Fibroblast of lung (primary cell): ENCODE measurements at regions not wholly inside any gene's neighbourhood (a gene's known extent, or its start where the extent isn't known, plus 50 kb on each side); places are given as distances from the start of the nearest gene placed in this dataset.

ENCODE experiments used
- DNase-seq, 2 donors: peaks; one replicate each; pipeline versions ENCODE4 v3.0.0 to v3.0.0-alpha.2; 2010; ENCODE audit warnings: low read depth in 2 of 2
- H2AFZ ChIP-seq: 2 replicates; pipeline ENCODE4 v1.5.1; 2012; ENCODE audit warnings: low read length, control low read depth, inconsistent platforms
- H3K27ac ChIP-seq: 2 replicates; pipeline ENCODE4 v1.5.1; 2011; ENCODE audit warnings: low read length, control low read depth; ENCODE audit not compliant: insufficient read depth
- H3K27me3 ChIP-seq: 2 replicates; pipeline ENCODE4 v1.5.1; 2011; ENCODE audit warnings: mild to moderate bottlenecking, low read length; ENCODE audit not compliant: control insufficient read depth, insufficient read depth
- H3K36me3 ChIP-seq: 2 replicates; pipeline ENCODE4 v1.5.1; 2011; ENCODE audit warnings: low read length; ENCODE audit not compliant: control insufficient read depth, insufficient read depth
- H3K4me1 ChIP-seq: 2 replicates; pipeline ENCODE4 v1.5.1; 2011; ENCODE audit warnings: low read length; ENCODE audit not compliant: control insufficient read depth, insufficient read depth; ENCODE audit errors: extremely low read depth
- H3K4me2 ChIP-seq: 2 replicates; pipeline ENCODE4 v1.5.1; 2011; ENCODE audit warnings: low read length, control low read depth; ENCODE audit not compliant: insufficient read depth; ENCODE audit errors: extremely low read depth
- H3K4me3 ChIP-seq, 4 experiments: fragments of 200-600 bp in 1 of 4; sonication (generic) in 1 of 4; replicated peaks in 1 of 4; 2 replicates each; pipeline ENCODE4 v1.5.1; 2011 to 2016; ENCODE audit warnings: low read length in 4 of 4, low read depth in 3 of 4, mild to moderate bottlenecking in 3 of 4, control low read depth in 2 of 4, inconsistent platforms in 1 of 4, mixed read lengths in 1 of 4; ENCODE audit not compliant: insufficient read depth in 1 of 4; ENCODE audit errors: control extremely low read depth in 1 of 4
- H3K79me2 ChIP-seq: 2 replicates; pipeline ENCODE4 v1.5.1; 2012; ENCODE audit warnings: mild to moderate bottlenecking, low read length, inconsistent platforms; ENCODE audit not compliant: control insufficient read depth, insufficient read depth
- H3K9ac ChIP-seq: 2 replicates; pipeline ENCODE4 v1.5.1; 2011; ENCODE audit warnings: mild to moderate bottlenecking, low read length, control low read depth; ENCODE audit not compliant: insufficient read depth
- H3K9me3 ChIP-seq: 2 replicates; pipeline ENCODE4 v1.5.1; 2012; ENCODE audit warnings: low read depth, low read length; ENCODE audit not compliant: control insufficient read depth, insufficient read depth
- H4K20me1 ChIP-seq: 2 replicates; pipeline ENCODE4 v1.5.1; 2011; ENCODE audit warnings: low read length; ENCODE audit not compliant: control insufficient read depth, insufficient read depth; ENCODE audit errors: extremely low read depth
- EZH2 ChIP-seq: IDR thresholded peaks from 2 replicates; pipeline ENCODE4 v1.5.1; 2012; ENCODE audit warnings: low read length, control low read depth, mild to moderate bottlenecking; ENCODE audit errors: missing control alignments
- TF ChIP-seq, protein P1 (sequence below), 2 donors: IDR thresholded peaks in 1 of 2; conservative IDR thresholded peaks in 1 of 2; 1 replicate in 1 of 2; 2 replicates in 1 of 2; pipeline ENCODE4 v1.5.1; 2011 to 2012; ENCODE audit warnings: low read length in 2 of 2, control low read depth in 1 of 2, inconsistent platforms in 1 of 2, low read depth in 1 of 2, mild to moderate bottlenecking in 1 of 2

DNA sequence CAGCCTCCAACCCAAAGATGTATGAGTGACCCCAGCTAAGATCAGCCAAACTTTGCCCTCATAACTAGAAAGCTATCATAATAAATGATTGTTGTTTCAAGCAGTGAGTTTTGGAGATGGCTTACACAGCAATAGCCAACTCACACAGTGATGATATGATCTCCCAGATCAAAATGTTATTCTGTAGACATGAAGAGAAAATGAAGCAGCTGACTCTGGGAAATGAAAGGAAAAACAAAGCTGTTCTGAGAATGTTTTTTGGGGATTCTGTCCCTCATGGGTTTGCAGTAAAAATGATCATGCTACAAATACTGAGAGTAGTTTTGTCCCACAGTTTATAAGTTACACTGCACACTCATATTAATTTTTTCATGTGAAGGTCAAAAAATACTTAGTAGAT lies 617.8 kb downstream of the MRPL39 start:
- no peaks in the 10 kb centered on the region for H3K27me3 ChIP-seq

DNA sequence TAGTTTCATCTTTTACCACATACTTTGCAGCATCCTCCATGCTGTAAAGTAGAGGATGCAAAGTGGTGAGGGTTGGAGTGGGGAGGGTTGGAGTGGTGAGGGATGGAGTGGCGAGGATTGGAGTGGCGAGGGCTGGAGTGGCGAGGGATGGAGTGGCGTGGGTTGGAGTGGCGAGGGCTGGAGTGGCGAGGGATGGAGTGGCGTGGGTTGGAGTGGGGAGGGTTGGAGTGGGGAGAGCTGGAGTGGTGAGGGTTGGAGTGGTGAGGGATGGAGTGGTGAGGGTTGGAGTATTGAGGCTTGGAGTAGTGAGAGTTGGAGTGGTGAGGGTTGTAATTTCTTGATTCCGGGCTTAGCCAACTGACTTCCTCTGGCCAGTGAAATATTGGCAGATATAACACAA lies 618.3 kb downstream of the MRPL39 start:
- DNase-seq, result no peak
- Histone ChIP-seq H3K27ac (no peak overlapping the region), H3K9ac (no peak overlapping the region), H3K27me3 (no peaks in the 10 kb centered on the region), H3K36me3 (no peaks in the 10 kb centered on the region), H3K4me1 (no peaks in the 10 kb centered on the region), H4K20me1 (no peaks in the 10 kb centered on the region), H3K79me2 (no peaks in the 10 kb centered on the region), H3K9me3 (no peaks in the 10 kb centered on the region), H3K4me3 (no peak overlapping the region), H3K4me2 (no peak overlapping the region), H2AFZ (no peak overlapping the region)
- no peak for TF ChIP-seq EZH2
- TF ChIP-seq, protein P1, sequence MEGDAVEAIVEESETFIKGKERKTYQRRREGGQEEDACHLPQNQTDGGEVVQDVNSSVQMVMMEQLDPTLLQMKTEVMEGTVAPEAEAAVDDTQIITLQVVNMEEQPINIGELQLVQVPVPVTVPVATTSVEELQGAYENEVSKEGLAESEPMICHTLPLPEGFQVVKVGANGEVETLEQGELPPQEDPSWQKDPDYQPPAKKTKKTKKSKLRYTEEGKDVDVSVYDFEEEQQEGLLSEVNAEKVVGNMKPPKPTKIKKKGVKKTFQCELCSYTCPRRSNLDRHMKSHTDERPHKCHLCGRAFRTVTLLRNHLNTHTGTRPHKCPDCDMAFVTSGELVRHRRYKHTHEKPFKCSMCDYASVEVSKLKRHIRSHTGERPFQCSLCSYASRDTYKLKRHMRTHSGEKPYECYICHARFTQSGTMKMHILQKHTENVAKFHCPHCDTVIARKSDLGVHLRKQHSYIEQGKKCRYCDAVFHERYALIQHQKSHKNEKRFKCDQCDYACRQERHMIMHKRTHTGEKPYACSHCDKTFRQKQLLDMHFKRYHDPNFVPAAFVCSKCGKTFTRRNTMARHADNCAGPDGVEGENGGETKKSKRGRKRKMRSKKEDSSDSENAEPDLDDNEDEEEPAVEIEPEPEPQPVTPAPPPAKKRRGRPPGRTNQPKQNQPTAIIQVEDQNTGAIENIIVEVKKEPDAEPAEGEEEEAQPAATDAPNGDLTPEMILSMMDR (conservative IDR thresholded peaks at IDR 0.05 in 1 of 2, IDR thresholded peaks at IDR 0.05 in 1 of 2; ENCODE audit: low read depth in 1 of 2, low read length in 2 of 2), result no peak

More for the DNA sequence above, 617.8 kb downstream of the MRPL39 start:
- DNase-seq, result no peak
- TF ChIP-seq, protein P1 (conservative IDR thresholded peaks at IDR 0.05 in 1 of 2, IDR thresholded peaks at IDR 0.05 in 1 of 2; ENCODE audit: low read depth in 1 of 2, low read length in 2 of 2), result no peak
- TF ChIP-seq EZH2, result no peak
- Histone ChIP-seq H3K4me2 (no peak overlapping the region), H3K9me3 (no peaks in the 10 kb centered on the region), H3K4me1 (no peaks in the 10 kb centered on the region), H4K20me1 (no peaks in the 10 kb centered on the region), H2AFZ (no peak overlapping the region), H3K79me2 (no peaks in the 10 kb centered on the region), H3K27ac (no peak overlapping the region), H3K4me3 (no peak overlapping the region), H3K9ac (no peak overlapping the region), H3K36me3 (no peaks in the 10 kb centered on the region)

DNA sequence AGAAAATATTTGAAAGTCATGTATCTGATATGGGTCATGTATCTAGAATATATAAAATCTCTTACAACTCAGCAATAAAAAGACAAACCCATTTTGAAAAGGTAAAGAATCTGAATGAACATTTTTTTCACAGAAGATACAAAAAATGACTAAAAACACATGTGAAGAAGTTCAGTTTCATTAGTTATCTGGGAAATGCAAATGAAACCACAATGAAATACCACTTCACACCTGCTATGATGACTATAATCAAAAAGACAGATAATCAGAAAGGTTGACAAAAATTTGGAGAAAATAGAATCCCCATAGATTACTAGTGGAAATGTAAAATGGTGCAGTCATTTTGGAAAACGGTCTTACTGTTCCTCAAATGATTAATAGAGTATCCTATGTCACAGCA lies 631.0 kb downstream of the MRPL39 start:
- no peaks in the 10 kb centered on the region for H3K4me1 ChIP-seq
- no peaks in the 10 kb centered on the region for H3K79me2 ChIP-seq
- H3K27ac ChIP-seq, result no peak overlapping the region

More for the DNA sequence above, 631.0 kb downstream of the MRPL39 start:
- Histone ChIP-seq H2AFZ (no peak overlapping the region), H3K36me3 (no peaks in the 10 kb centered on the region), H3K9me3 (no peaks in the 10 kb centered on the region), H4K20me1 (no peaks in the 10 kb centered on the region), H3K4me2 (no peak overlapping the region), H3K4me3 (no peak overlapping the region), H3K27me3 (no peaks in the 10 kb centered on the region), H3K9ac (no peak overlapping the region)
- no peak for TF ChIP-seq EZH2
- TF ChIP-seq, protein P1 (conservative IDR thresholded peaks at IDR 0.05 in 1 of 2, IDR thresholded peaks at IDR 0.05 in 1 of 2; ENCODE audit: low read depth in 1 of 2, low read length in 2 of 2), result no peak
- no peak for DNase-seq
